H1 (cell line): ENCODE measurements at regions not wholly inside any gene's neighbourhood (a gene's known extent, or its start where the extent isn't known, plus 50 kb on each side); places are given as distances from the start of the nearest gene placed in this dataset.

Source experiments
- ATF3 ChIP-seq: IDR thresholded peaks from 2 replicates; pipeline ENCODE4 v1.6.1; 2011; ENCODE audit warnings: low read depth, mild to moderate bottlenecking, low read length; ENCODE audit not compliant: insufficient read depth
- BACH1 ChIP-seq: IDR thresholded peaks from 2 replicates; pipeline ENCODE4 v1.6.1; 2012; ENCODE audit warnings: low read length, improper control_type of control experiment
- CTCF ChIP-seq, 3 experiments: IDR thresholded peaks; 1 replicate in 2 of 3; 2 replicates in 1 of 3; pipeline versions ENCODE4 v1.5.1 to v1.6.1; 2011; ENCODE audit warnings: low read length in 3 of 3, mild to moderate bottlenecking in 3 of 3, inconsistent platforms in 2 of 3, low read depth in 1 of 3, moderate library complexity in 1 of 3; ENCODE audit not compliant: insufficient read depth in 1 of 3; ENCODE audit errors: control extremely low read depth in 1 of 3
- EP300 ChIP-seq, 2 experiments: IDR thresholded peaks; 1 replicate in 1 of 2; 2 replicates in 1 of 2; pipeline ENCODE4 v1.6.1; 2011 to 2012; ENCODE audit warnings: low read depth in 2 of 2, low read length in 2 of 2, mild to moderate bottlenecking in 2 of 2, borderline replicate concordance in 1 of 2, inconsistent platforms in 1 of 2, moderate library complexity in 1 of 2
- EZH2 ChIP-seq: fragments of 200-600 bp; sonication (generic); IDR thresholded peaks from 2 replicates; pipeline ENCODE4 v1.7.1; 2012; ENCODE audit warnings: low read depth, mild to moderate bottlenecking, moderate library complexity, low read length, inconsistent platforms; ENCODE audit not compliant: severe bottlenecking
- HDAC2 ChIP-seq, 2 experiments: fragments of 300-600 bp in 1 of 2; sonication (generic) in 1 of 2; IDR thresholded peaks; 2 replicates each; pipeline ENCODE4 v1.6.1; 2011 to 2012; ENCODE audit warnings: low read depth in 2 of 2, low read length in 2 of 2, mild to moderate bottlenecking in 2 of 2, moderate library complexity in 2 of 2, borderline replicate concordance in 1 of 2, inconsistent platforms in 1 of 2
- KDM4A ChIP-seq: IDR thresholded peaks from one replicate; pipeline ENCODE4 v1.7.1; 2012; ENCODE audit warnings: low read depth, mild to moderate bottlenecking, moderate library complexity, low read length, inconsistent platforms; ENCODE audit not compliant: severe bottlenecking
- PHF8 ChIP-seq: fragments of 200-600 bp; sonication (generic); conservative IDR thresholded peaks from 2 replicates; pipeline ENCODE4 v1.7.1; 2012; ENCODE audit warnings: low read depth, mild to moderate bottlenecking, inconsistent platforms, low read length, moderate library complexity
- POLR2A ChIP-seq, 2 experiments: IDR thresholded peaks; 1 replicate in 1 of 2; 2 replicates in 1 of 2; pipeline ENCODE4 v1.6.1; 2011; ENCODE audit warnings: low read depth in 2 of 2, low read length in 2 of 2, mild to moderate bottlenecking in 2 of 2; ENCODE audit errors: control extremely low read depth in 1 of 2
- POLR2AphosphoS5 ChIP-seq: IDR thresholded peaks from 2 replicates; pipeline ENCODE4 v1.6.1; 2011; ENCODE audit warnings: low read depth, low read length
- RFX5 ChIP-seq: IDR thresholded peaks from 2 replicates; pipeline ENCODE4 v1.6.1; 2011; ENCODE audit warnings: low read depth, low read length, improper control_type of control experiment, borderline replicate concordance
- SUZ12 ChIP-seq: fragments of 200-600 bp; sonication (generic); IDR thresholded peaks from 2 replicates; pipeline ENCODE4 v1.6.1; 2012; ENCODE audit warnings: mild to moderate bottlenecking, inconsistent platforms, low read length, moderate library complexity, mixed read lengths
- USF2 ChIP-seq: IDR thresholded peaks from 2 replicates; pipeline ENCODE4 v1.6.1; 2011; ENCODE audit warnings: low read length, improper control_type of control experiment

GRCh38 chr13:90838317-90838960 lies 509.0 kb upstream of the MIR17HG start:
- TF ChIP-seq RFX5 (no peak), KDM4A (no peak), EZH2 (no peak), CTCF (IDR thresholded peaks at IDR 0.05; ENCODE audit: control extremely low read depth in 1 of 3, insufficient read depth in 1 of 3, low read depth in 1 of 3, low read length in 3 of 3) (no peak), USF2 (no peak), EP300 (IDR thresholded peaks at IDR 0.05; ENCODE audit: borderline replicate concordance in 1 of 2, low read depth in 2 of 2, low read length in 2 of 2) (no peak), SUZ12 (no peak), POLR2A (IDR thresholded peaks at IDR 0.05; ENCODE audit: control extremely low read depth in 1 of 2, low read depth in 2 of 2, low read length in 2 of 2) (no peak), ATF3 (no peak), POLR2AphosphoS5 (no peak), BACH1 (no peak), HDAC2 (IDR thresholded peaks at IDR 0.05; ENCODE audit: borderline replicate concordance in 1 of 2, low read depth in 2 of 2, low read length in 2 of 2) (no peak), PHF8 (no peak)
